ENCODE measurements at regions not wholly inside any gene's neighbourhood (a gene's known extent, or its start where the extent isn't known, plus 50 kb on each side); places are given as distances from the start of the nearest gene placed in this dataset.

DNA sequence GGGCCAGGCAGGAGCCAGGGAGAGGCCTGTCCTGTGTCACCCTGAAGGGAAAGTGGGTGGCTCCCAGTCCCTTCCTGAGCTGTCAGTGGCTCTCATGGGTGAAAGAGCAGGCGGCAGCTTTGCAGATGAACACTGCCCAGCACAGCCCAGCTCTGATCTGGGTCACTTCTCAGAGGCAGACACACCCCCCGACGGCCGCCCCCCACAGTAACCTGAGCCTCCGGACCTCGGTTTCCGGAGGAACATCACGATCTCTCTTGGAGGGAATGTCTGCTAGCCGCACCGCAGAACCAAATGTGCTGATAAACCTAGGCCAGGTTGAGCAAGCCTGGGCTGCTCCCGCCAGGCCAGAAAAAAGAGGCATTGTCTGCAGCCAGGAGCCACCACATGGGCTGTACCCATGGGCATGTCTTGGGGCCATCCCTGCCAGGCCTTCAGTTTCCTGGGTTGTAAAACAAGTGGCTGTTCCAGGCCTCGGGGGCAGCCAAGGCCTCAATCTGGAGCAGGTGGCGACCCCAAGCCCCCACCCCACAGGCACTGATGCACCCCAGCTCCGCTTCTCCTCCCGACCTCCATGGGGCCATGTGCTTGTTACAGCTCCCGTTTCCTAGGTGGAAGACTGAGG lies 57.6 kb downstream of the NCOR2 start:
- peaks cover 83% of the 10 kb centered on the region for H3K4me1 ChIP-seq (ENCODE audit: control insufficient read depth, insufficient read depth, low read length)
- no peaks in the 10 kb centered on the region for H3K36me3 ChIP-seq (ENCODE audit: control insufficient read depth, insufficient read depth, low read length)
- no peaks in the 10 kb centered on the region for H3K9me3 ChIP-seq (ENCODE audit: control insufficient read depth, insufficient read depth, low read depth, low read length)
- H3K9ac ChIP-seq (ENCODE audit: low read length): no peak overlapping the region
- no peak overlapping the region for H3K4me3 ChIP-seq (ENCODE audit: low read depth, low read length)
- H3K27me3 ChIP-seq (ENCODE audit: control insufficient read depth, insufficient read depth, low read length): no peaks in the 10 kb centered on the region
- 0 out of 2 replicates have a peak overlapping the region, but pooled peaks have one; percentile 12 for H3K27ac ChIP-seq (ENCODE audit: low read depth, low read length)

- H3K36me3 ChIP-seq (ENCODE audit: control insufficient read depth, insufficient read depth, low read length): no peaks in the 10 kb centered on the region
- no peaks in the 10 kb centered on the region for H3K27me3 ChIP-seq (ENCODE audit: control insufficient read depth, insufficient read depth, low read length)
- peaks cover 88% of the 10 kb centered on the region for H3K4me1 ChIP-seq (ENCODE audit: control insufficient read depth, insufficient read depth, low read length)
- no peak overlapping the region for H3K4me3 ChIP-seq (ENCODE audit: low read depth, low read length)
- H3K9me3 ChIP-seq (ENCODE audit: control insufficient read depth, insufficient read depth, low read depth, low read length): no peaks in the 10 kb centered on the region
- H3K9ac ChIP-seq (ENCODE audit: low read length): no peak overlapping the region
- H3K27ac ChIP-seq (ENCODE audit: low read depth, low read length): 0 out of 2 replicates have a peak overlapping the region, but pooled peaks have one; percentile 12
Measured at GRCh38 chr12:124509300-124509675, 58.1 kb downstream of the NCOR2 start.

DNA sequence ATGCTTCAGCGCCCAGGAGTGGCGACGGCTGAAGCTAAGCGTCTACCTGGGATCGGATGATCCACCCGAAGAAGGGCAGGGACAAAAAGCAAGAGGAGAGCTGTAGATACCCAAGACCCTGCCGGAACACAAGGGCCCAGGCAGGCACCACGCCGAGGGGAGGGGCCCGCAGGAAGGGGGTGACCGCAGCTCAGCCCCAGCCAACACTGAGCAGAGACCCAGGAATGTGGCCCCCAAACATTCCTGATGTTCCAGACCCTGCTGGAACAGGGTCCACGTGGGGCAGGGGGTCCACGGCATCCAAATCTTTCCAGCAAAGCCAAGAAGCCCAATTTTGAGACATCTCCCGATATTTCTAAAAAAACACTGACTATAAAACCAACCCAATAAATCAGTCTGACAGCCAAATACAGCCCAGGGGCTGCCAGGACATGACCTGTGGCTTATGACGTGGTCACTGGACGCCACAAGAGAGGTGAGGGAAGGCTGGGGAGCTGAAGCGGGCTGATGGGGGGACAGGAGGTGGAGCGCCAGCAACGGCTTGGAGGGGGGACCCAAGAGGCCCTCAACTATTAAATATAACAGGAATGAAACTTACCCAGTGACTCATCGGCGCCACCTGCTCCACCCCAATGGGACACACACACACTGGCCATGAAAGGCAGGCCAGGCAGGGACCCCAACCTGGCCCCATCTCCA lies 58.9 kb downstream of the NCOR2 start:
- H3K27ac ChIP-seq (ENCODE audit: low read depth, low read length): peak overlapping the region; percentile 38; the same call in 1 of the 2 replicates
- no peak overlapping the region for H3K9ac ChIP-seq (ENCODE audit: low read length)
- H3K36me3 ChIP-seq (ENCODE audit: control insufficient read depth, insufficient read depth, low read length): no peaks in the 10 kb centered on the region
- no peak overlapping the region for H3K4me3 ChIP-seq (ENCODE audit: low read depth, low read length)
- H3K4me1 ChIP-seq (ENCODE audit: control insufficient read depth, insufficient read depth, low read length): peaks cover 85% of the 10 kb centered on the region
- no peaks in the 10 kb centered on the region for H3K27me3 ChIP-seq (ENCODE audit: control insufficient read depth, insufficient read depth, low read length)
- no peaks in the 10 kb centered on the region for H3K9me3 ChIP-seq (ENCODE audit: control insufficient read depth, insufficient read depth, low read depth, low read length)

DNA sequence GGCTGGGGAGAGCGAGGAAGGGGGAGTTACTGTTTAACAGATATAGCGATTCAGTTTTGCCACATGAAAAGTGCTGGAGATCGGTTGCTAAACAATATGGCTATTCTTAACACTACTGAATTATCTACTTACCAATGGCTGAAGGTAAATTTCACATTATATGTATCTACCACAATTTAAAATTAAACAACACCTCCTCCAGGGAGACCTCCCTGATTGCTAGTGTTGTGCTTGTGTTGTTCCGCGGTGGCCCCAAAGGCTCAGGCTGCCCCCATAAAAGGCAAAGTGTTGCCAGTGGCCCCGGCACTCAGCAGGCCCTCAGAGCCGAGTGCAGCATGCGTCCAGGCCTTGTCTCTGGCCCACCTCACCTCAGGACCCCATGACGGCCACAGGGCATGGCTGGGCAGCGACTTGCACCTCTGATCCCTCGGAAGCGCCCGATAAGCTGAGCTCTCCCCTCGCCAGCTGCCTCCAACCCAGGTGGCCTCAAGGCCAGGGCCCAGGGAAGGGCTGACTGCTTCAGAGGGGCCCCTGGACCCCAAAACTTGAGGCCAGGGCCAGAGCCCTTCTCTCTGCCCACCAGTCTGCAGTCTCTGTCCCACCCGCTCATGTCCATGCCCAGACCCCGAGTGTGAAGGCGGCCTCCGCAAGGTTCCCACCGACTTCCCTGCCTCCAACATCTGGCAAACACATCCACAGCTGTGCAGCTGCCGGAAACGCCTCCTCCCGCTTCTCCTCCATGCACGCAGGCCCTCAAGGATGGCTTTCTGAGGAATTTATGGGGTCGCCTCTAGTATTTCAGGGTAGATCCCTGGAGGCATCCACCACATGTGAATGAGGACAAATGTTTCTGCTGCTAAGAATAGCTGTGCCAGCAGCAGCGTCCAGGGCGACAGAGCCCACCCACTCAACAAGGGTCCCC lies 60.0 kb downstream of the NCOR2 start:
- Histone ChIP-seq H3K4me3 (ENCODE audit: low read depth, low read length) (no peak overlapping the region), H3K27me3 (ENCODE audit: control insufficient read depth, insufficient read depth, low read length) (no peaks in the 10 kb centered on the region), H3K9ac (ENCODE audit: low read length) (peak overlapping the region; percentile 40), H3K36me3 (ENCODE audit: control insufficient read depth, insufficient read depth, low read length) (0 out of 2 replicates have a peak, but pooled peaks cover 2% of the 10 kb centered on the region), H3K9me3 (ENCODE audit: control insufficient read depth, insufficient read depth, low read depth, low read length) (no peaks in the 10 kb centered on the region), H3K27ac (ENCODE audit: low read depth, low read length) (peak overlapping the region; percentile 56; the same call in 1 of the 2 replicates), H3K4me1 (ENCODE audit: control insufficient read depth, insufficient read depth, low read length) (peaks cover 80% of the 10 kb centered on the region)

DNA sequence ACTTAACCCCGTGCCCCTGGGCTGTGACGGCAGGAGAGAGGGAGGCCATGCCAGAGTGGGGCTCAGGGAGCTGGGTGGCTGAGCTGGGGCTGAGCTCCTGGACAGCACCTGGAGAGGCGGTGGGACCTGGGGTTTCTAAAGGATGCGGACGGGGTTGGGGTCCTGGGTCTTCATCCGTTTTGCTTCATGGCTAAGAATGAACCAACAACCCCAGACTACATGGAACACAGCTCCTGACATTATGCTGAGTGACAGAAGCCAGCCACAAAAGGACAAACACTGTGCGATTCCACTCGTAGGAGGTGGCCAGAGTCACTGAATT lies 60.6 kb downstream of the NCOR2 start:
- Histone ChIP-seq H3K36me3 (ENCODE audit: control insufficient read depth, insufficient read depth, low read length) (0 out of 2 replicates have a peak, but pooled peaks cover 2% of the 10 kb centered on the region), H3K4me3 (ENCODE audit: low read depth, low read length) (no peak overlapping the region; the same call in 1 of the 2 replicates), H3K9me3 (ENCODE audit: control insufficient read depth, insufficient read depth, low read depth, low read length) (no peaks in the 10 kb centered on the region), H3K27ac (ENCODE audit: low read depth, low read length) (peak overlapping the region; percentile 56; the same call in 1 of the 2 replicates), H3K4me1 (ENCODE audit: control insufficient read depth, insufficient read depth, low read length) (peaks cover 81% of the 10 kb centered on the region), H3K27me3 (ENCODE audit: control insufficient read depth, insufficient read depth, low read length) (no peaks in the 10 kb centered on the region), H3K9ac (ENCODE audit: low read length) (peak overlapping the region; percentile 46)

- no peaks in the 10 kb centered on the region for H3K27me3 ChIP-seq (ENCODE audit: control insufficient read depth, insufficient read depth, low read length)
- H3K9me3 ChIP-seq (ENCODE audit: control insufficient read depth, insufficient read depth, low read depth, low read length): no peaks in the 10 kb centered on the region
- peak overlapping the region; percentile 46 for H3K9ac ChIP-seq (ENCODE audit: low read length)
- H3K4me3 ChIP-seq (ENCODE audit: low read depth, low read length): no peak overlapping the region; the same call in 1 of the 2 replicates
- H3K36me3 ChIP-seq (ENCODE audit: control insufficient read depth, insufficient read depth, low read length): 0 out of 2 replicates have a peak, but pooled peaks cover 2% of the 10 kb centered on the region
- H3K4me1 ChIP-seq (ENCODE audit: control insufficient read depth, insufficient read depth, low read length): peaks cover 86% of the 10 kb centered on the region
- H3K27ac ChIP-seq (ENCODE audit: low read depth, low read length): peak overlapping the region; percentile 56; the same call in 1 of the 2 replicates
Measured at GRCh38 chr12:124506145-124506831, 61.1 kb downstream of the NCOR2 start.

- Histone ChIP-seq H3K27ac (ENCODE audit: low read depth, low read length) (no peak overlapping the region), H3K36me3 (ENCODE audit: control insufficient read depth, insufficient read depth, low read length) (0 out of 2 replicates have a peak, but pooled peaks cover 2% of the 10 kb centered on the region), H3K9me3 (ENCODE audit: control insufficient read depth, insufficient read depth, low read depth, low read length) (no peaks in the 10 kb centered on the region), H3K9ac (ENCODE audit: low read length) (no peak overlapping the region), H3K4me1 (ENCODE audit: control insufficient read depth, insufficient read depth, low read length) (peaks cover 90% of the 10 kb centered on the region), H3K27me3 (ENCODE audit: control insufficient read depth, insufficient read depth, low read length) (no peaks in the 10 kb centered on the region), H3K4me3 (ENCODE audit: low read depth, low read length) (no peak overlapping the region)
Measured at GRCh38 chr12:124505001-124505818, 62.2 kb downstream of the NCOR2 start.

- Histone ChIP-seq H3K9ac (ENCODE audit: low read length) (no peak overlapping the region), H3K27me3 (ENCODE audit: control insufficient read depth, insufficient read depth, low read length) (no peaks in the 10 kb centered on the region), H3K36me3 (ENCODE audit: control insufficient read depth, insufficient read depth, low read length) (0 out of 2 replicates have a peak, but pooled peaks cover 2% of the 10 kb centered on the region), H3K27ac (ENCODE audit: low read depth, low read length) (no peak overlapping the region), H3K4me3 (ENCODE audit: low read depth, low read length) (no peak overlapping the region), H3K9me3 (ENCODE audit: control insufficient read depth, insufficient read depth, low read depth, low read length) (no peaks in the 10 kb centered on the region), H3K4me1 (ENCODE audit: control insufficient read depth, insufficient read depth, low read length) (peaks cover 90% of the 10 kb centered on the region)
Measured at GRCh38 chr12:124504273-124505000, 63.0 kb downstream of the NCOR2 start.

- Histone ChIP-seq H3K27ac (ENCODE audit: low read depth, low read length) (no peak overlapping the region), H3K9me3 (ENCODE audit: control insufficient read depth, insufficient read depth, low read depth, low read length) (no peaks in the 10 kb centered on the region), H3K9ac (ENCODE audit: low read length) (no peak overlapping the region), H3K27me3 (ENCODE audit: control insufficient read depth, insufficient read depth, low read length) (no peaks in the 10 kb centered on the region), H3K4me1 (ENCODE audit: control insufficient read depth, insufficient read depth, low read length) (peaks cover 88% of the 10 kb centered on the region), H3K36me3 (ENCODE audit: control insufficient read depth, insufficient read depth, low read length) (0 out of 2 replicates have a peak, but pooled peaks cover 2% of the 10 kb centered on the region), H3K4me3 (ENCODE audit: low read depth, low read length) (no peak overlapping the region)
Measured at GRCh38 chr12:124503305-124503704, 64.1 kb downstream of the NCOR2 start.
